ENCODE measurements at regions not wholly inside any gene's neighbourhood (a gene's known extent, or its start where the extent isn't known, plus 50 kb on each side); places are given as distances from the start of the nearest gene placed in this dataset.

DNA sequence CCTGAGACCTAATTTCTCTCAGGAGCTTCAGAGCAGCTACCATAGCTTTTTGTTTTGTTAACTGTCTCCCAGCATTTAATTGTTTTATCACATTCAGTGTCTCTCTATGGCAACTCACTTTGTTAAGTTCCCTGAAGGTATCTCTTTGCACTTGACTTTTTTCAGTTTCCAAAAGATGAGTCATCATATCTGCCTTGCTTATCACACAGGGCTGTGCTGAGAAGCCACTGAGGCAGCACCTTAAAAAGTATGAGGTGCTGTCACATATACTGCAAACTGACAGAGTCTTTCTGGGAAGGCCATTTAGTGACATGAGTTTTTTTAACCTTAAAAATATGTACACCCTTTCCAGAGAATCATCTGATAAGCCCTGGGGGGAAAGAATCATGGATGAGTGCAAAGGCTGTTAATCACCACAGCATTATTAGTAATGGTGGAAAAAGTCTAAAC is 56.8 kb downstream of the PPP1R3C start:
- intact Hi-C loops (cut with DNase I), result no loop called here
- DNase-seq (no peak), ATAC-seq (ENCODE audit: poor library complexity) (peak; percentile 73)

DNA sequence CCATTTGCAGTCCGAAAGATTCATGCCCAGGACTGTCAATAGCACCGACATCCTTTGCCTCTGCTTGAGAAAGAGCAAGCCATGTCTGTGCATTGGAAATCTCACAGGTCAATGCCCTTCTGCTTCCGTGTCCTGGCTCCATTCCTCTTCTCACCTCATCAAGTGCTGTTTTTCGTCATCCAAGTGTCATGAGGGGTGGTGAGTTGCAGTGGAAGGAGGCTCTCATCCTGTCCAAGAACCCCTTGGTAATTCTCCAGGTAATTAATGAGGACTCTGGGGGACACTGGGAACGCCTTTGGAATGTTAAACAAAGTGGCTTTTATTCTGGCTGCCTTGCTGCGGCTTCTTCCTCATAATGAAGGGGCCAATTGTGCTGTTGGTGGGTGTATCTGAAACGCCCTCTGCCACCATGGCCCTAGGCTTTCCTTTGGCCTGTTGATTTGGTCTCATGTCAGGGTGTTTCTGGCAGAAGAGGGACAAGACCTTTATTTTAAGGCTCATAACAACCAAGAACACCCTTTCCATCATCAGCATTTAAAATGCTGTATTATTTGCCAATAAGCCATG is 57.7 kb downstream of the PPP1R3C start:
- ATAC-seq (ENCODE audit: poor library complexity) (peak; percentile 72), DNase-seq (no peak)
- intact Hi-C loops (cut with DNase I), result no loop called here

DNA sequence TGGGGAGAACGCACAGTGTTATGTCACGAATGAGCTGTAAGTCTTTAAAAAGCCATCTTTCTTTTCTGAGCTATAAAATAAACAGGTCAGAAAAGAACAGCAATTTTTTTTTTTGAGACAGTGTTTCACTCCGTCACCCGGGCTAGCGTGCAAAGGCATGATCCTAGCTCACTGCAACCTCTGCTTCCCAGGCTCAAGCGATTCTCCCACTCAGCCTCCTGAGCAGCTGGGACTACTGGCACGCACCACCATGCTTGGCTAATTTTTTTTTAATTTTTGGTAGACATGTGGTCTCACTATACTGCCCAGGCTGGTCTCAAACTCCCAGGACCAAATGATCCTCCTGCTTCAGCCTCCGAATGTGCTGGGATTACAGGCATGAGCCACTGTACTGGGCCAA is 58.6 kb downstream of the PPP1R3C start:
- intact Hi-C loops (cut with DNase I), result no loop called here
- DNase-seq, result no peak
- no peak for ATAC-seq (ENCODE audit: poor library complexity)

DNA sequence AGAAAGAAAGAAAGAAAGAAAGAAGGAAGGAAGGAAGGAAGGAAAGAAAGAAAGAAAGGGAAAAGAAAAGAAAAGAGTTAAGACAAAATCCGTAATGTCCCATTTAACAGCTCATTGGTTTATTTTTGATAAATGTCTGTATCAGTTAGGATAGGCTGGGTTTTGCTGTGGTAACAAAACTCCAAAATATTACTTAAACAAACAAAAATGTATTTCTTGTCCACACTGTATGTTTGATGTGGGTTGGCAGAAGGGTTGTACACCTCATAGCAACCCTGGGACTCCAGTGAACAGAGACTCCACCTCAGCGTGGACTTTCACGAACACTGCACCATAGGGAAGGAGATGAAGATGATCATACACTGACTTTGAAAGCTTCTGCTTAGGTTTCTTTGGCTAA is 59.6 kb downstream of the PPP1R3C start:
- DNase-seq (no peak), ATAC-seq (ENCODE audit: poor library complexity) (no peak)
- intact Hi-C loops (cut with DNase I), result no loop called here

DNA sequence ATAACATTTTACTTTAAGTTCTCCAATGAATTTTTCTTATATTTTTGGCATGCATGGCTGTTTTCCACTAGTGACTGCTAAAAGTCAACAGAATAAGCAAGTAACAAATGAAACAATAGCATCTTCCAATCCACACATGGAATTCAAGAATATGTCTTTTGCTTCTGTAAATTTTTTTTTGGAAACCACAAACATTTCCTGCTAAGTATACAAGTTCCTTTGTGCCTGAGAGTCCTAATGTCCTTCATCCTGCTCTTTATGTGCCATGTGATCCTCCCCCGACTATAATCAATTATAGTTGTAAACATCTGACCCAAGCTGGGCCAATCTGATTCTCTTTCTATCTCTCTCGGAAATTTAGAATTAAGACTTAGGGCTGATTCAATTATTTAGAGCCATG is 61.2 kb downstream of the PPP1R3C start:
- intact Hi-C loops (cut with DNase I), result no loop called here
- DNase-seq, result no peak
- ATAC-seq (ENCODE audit: poor library complexity), result no peak

DNA sequence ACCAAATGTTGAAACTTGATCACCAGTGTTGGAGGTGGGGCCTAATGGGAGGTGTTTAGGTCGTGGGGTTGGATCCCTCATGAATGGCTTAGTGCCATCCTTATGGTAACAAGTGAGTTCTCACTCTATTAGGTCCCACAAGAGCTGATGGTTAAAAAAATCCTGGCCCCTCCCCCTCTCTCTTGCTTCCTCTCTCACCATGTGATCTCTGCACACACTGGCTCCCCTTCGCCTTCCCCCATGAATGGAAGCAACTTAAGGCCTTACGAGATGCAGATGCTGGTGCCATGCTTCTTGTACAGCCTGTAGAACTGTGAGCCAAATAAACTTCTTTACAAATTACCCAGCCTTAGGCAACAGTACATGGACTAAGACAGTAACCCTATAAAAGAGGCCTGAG is 62.7 kb downstream of the PPP1R3C start:
- intact Hi-C loops (cut with DNase I), result no loop called here
- DNase-seq (no peak), ATAC-seq (ENCODE audit: poor library complexity) (no peak)

DNA sequence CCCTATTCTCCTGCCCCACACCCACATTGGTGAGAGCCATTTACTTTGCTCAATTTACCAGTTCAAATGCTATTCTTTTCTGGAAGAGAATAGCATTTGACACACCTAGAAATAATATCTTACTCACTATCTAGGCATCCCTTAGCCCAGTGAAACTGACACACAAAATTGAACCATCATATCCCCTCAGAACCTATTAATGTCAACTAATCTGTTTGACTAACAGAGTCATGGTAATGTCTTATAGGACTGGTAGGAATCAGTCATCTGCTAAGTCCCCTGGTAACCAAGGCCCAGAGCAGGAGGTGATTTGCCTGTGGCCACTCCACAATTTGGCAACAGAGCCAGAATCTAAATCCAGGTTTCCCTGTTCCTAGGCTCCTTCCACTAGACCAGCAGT is 63.3 kb downstream of the PPP1R3C start:
- no peak for DNase-seq
- no peak for ATAC-seq (ENCODE audit: poor library complexity)
- intact Hi-C loops (cut with DNase I), result no loop called here

DNA sequence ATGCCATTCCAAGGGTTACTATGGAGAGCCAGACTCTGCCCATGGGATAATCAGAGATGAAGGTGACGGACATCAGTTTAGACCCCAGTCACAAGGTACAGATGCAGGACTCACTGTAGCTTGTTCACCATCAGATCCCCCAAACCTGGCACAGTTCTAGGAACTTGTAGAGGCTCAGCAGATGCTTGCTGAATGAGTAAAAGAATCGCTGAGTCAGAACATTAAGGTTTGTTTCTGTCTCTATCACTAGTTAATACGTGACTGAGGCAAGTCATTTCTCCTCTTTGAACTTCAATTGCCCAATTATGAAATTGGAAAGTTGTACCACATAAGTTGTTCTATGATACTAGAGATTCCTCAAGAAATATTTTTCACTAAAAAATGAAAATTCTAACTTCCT is 65.1 kb downstream of the PPP1R3C start:
- ATAC-seq (ENCODE audit: poor library complexity) (no peak), DNase-seq (no peak)
- intact Hi-C loops (cut with DNase I), result no loop called here

DNA sequence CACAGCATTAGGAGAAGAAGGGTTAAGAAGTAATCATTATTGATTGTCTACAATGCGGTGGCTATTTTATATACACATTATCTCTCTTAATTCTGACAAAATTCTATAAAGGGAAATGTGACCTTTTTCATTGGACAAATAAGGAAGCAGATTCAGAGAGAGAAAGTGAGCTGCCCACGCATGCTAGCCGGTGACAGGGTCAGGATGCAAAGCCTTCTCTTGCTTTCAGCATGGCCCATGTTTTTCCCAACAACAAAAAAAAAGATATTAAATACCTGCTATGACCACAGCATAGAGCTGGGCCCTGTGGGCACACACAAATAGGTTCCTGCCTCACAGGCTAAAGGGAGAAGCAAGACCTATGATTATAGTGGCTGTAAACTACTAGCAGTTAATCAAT is 66.8 kb downstream of the PPP1R3C start:
- ATAC-seq (ENCODE audit: poor library complexity) (no peak), DNase-seq (no peak)
- intact Hi-C loops (cut with DNase I), result no loop called here

DNA sequence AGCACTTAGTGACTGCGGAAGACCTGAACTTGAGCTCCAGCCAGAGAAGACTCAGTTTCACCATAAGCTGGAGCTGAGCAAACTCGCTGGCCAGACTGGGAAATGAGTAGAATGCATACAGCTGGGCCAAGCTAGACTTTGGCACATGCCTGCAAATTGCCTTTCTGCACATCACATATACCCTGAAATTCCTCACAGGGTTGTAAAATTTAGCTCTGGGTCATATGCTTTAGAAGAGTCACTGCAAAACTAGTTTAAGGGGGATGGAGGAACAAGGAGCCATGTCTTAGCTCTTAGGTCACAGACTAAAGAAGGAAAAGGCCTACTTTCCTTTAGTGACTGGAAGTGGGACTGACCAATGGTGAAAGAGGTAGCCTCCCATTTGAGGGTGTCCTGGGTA is 67.6 kb downstream of the PPP1R3C start:
- DNase-seq (no peak), ATAC-seq (ENCODE audit: poor library complexity) (no peak)
- intact Hi-C loops (cut with DNase I), result no loop called here

DNA sequence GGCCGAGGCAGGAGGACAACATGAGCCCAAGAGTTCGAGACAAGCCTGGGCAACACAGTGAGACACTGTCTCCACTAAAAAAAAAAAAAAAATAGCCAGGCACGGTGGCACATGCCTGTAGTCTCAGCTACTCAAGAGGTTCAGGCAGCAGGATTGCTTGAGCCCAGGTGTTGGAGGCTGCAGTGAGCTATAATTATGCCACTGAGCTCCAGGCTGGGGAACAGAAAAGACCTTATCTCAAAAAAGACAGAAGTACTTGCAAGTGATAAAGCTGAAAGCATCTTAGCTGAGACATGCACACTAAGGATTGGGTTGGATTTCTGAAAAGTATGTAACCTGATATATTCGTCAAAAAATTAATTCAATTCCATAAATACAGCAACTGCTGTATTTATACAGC is 68.4 kb downstream of the PPP1R3C start:
- DNase-seq, result no peak
- ATAC-seq (ENCODE audit: poor library complexity), result peak; percentile 52
- intact Hi-C loops (cut with DNase I), result no loop called here

All from Right ventricle myocardium superior (tissue), 1 donor.